GM23248 (cell line): ENCODE measurements at regions not wholly inside any gene's neighbourhood (a gene's known extent, or its start where the extent isn't known, plus 50 kb on each side); places are given as distances from the start of the nearest gene placed in this dataset.

Experiments used
- DNase-seq: peaks from one replicate; pipeline ENCODE4 v3.0.0-alpha.2; 2015
- H2AFZ ChIP-seq: fragments of 200-600 bp; sonication (generic); 2 replicates; pipeline ENCODE4 v1.6.1; 2016; ENCODE audit warnings: antibody characterized with exemption
- H3F3A ChIP-seq: fragments of 200-600 bp; sonication (generic); 2 replicates; pipeline ENCODE4 v1.6.1; 2016; ENCODE audit warnings: mild to moderate bottlenecking, antibody characterized with exemption, mixed run types; ENCODE audit not compliant: insufficient read depth
- H3K27ac ChIP-seq: fragments of 200-600 bp; sonication (generic); 2 replicates; pipeline ENCODE4 v1.5.1; 2016; ENCODE audit warnings: mild to moderate bottlenecking
- H3K27me3 ChIP-seq: fragments of 200-600 bp; sonication (generic); replicated peaks from 2 replicates; pipeline ENCODE4 v1.6.1; 2016; ENCODE audit warnings: mild to moderate bottlenecking; ENCODE audit not compliant: insufficient read depth
- H3K36me3 ChIP-seq: fragments of 200-600 bp; sonication (generic); 2 replicates; pipeline ENCODE4 v1.6.1; 2016; ENCODE audit warnings: low read depth, mild to moderate bottlenecking
- H3K4me1 ChIP-seq: fragments of 200-600 bp; sonication (generic); 2 replicates; pipeline ENCODE4 v1.6.1; 2016; ENCODE audit warnings: mild to moderate bottlenecking; ENCODE audit not compliant: insufficient read depth
- H3K4me2 ChIP-seq: fragments of 200-600 bp; sonication (generic); one replicate; pipeline ENCODE4 v1.6.1; 2016; ENCODE audit warnings: mild to moderate bottlenecking; ENCODE audit not compliant: unreplicated experiment
- H3K4me3 ChIP-seq: fragments of 200-600 bp; sonication (generic); 2 replicates; pipeline ENCODE4 v1.5.1; 2016; ENCODE audit warnings: mild to moderate bottlenecking
- H3K79me2 ChIP-seq: fragments of 200-600 bp; sonication (generic); 2 replicates; pipeline ENCODE4 v1.6.1; 2016; ENCODE audit warnings: mild to moderate bottlenecking; ENCODE audit not compliant: insufficient read depth
- H3K9ac ChIP-seq: fragments of 200-600 bp; sonication (generic); 2 replicates; pipeline ENCODE4 v1.6.1; 2016; ENCODE audit warnings: mild to moderate bottlenecking
- H3K9me2 ChIP-seq: fragments of 200-600 bp; sonication (generic); 2 replicates; pipeline ENCODE4 v1.6.1; 2016; ENCODE audit warnings: mixed run types, mild to moderate bottlenecking, moderate library complexity; ENCODE audit not compliant: insufficient read depth
- H3K9me3 ChIP-seq: fragments of 200-600 bp; sonication (generic); one replicate; pipeline ENCODE4 v1.6.1; 2017; ENCODE audit warnings: low read depth
- H4K20me1 ChIP-seq: fragments of 200-600 bp; sonication (generic); 2 replicates; pipeline ENCODE4 v1.6.0; 2016; ENCODE audit not compliant: insufficient read depth
- EZH2 ChIP-seq: fragments of 200-600 bp; sonication (generic); IDR thresholded peaks from 2 replicates; pipeline ENCODE4 v1.6.1; 2018; ENCODE audit warnings: antibody characterized with exemption, mild to moderate bottlenecking; ENCODE audit not compliant: insufficient read depth, poor library complexity, severe bottlenecking
- EZH2phosphoT487 ChIP-seq: fragments of 200-600 bp; sonication (generic); IDR thresholded peaks from 2 replicates; pipeline ENCODE4 v1.6.1; 2018; ENCODE audit warnings: antibody characterized with exemption, moderate library complexity, mild to moderate bottlenecking, low read depth; ENCODE audit not compliant: insufficient read depth
- WGBS, 2 experiments: methylation state at CpG; one replicate each; pipeline ENCODE4 v1.1.6; 2015 to 2017; ENCODE audit warnings: low lambda C conversion rate in 2 of 2, low coverage in 1 of 2; ENCODE audit errors: missing lambda C conversion rate in 2 of 2; 5-methylcytosine and 5-hydroxymethylcytosine counted together
- in situ Hi-C: fragments of 300-500 bp; cut with MboI; formaldehyde crosslinking; loops from 2 replicates; pipeline ENCODE4 v1.15.0; 2020

DNA sequence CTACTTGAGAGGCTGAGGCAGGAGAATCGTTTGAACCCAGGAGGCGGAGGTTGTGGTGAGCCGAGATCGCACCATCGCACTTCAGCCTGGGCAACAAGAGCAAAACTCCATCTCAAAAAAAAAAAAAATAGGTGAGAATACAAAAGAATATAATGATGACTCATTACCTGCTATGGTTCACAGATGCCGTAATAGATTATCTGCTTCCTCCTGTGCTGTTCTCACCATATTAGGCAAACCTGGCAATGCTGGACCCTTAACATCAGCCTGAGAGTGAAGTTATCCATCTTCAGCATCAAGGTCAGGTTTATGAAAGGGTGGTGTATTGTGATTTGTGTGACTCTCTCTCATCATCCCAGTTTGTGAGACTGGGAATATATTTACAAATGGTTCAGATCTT lies 271.3 kb upstream of the CPHXL start:
- in situ Hi-C loops, result no loop called here
- no peaks in the 10 kb centered on the region for H3K9me3 ChIP-seq
- no peaks in the 10 kb centered on the region for H3K4me1 ChIP-seq
- no peak overlapping the region for H3K9ac ChIP-seq
- no peaks in the 10 kb centered on the region for H4K20me1 ChIP-seq
- H3F3A ChIP-seq, result no peaks in the 10 kb centered on the region
- H3K79me2 ChIP-seq, result no peaks in the 10 kb centered on the region
- WGBS, 2 experiments, result 57 to 58% methylated on average over 5 to 6 of the region's 6 CpGs
- DNase-seq, result no peak
- no peak overlapping the region for H3K27ac ChIP-seq
- H3K9me2 ChIP-seq, result no peaks in the 10 kb centered on the region
- TF ChIP-seq EZH2phosphoT487 (no peak), EZH2 (no peak)
- H3K4me3 ChIP-seq, result no peak overlapping the region
- no peak overlapping the region for H2AFZ ChIP-seq
- no peak overlapping the region for H3K4me2 ChIP-seq
- H3K36me3 ChIP-seq, result no peaks in the 10 kb centered on the region
- no peaks in the 10 kb centered on the region for H3K27me3 ChIP-seq

DNA sequence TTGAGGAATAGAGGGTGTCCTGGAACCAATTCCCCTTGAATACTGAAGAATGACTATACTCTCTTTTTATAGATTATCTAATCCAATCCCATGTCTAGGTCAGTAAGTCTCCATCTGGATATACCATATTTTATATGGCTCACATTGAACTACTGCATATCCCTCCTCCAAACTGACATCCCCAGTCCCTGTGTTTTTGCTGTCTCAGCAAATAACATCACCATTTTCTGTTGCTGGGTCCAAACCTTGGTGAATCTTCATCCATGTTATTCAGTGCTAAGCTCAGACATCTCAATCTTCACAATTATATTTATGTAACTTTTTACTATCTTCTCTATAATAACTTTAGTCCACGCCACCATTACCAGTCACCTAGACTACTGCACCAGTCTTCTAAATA lies 269.6 kb upstream of the CNTNAP4 start:
- Histone ChIP-seq H3K9ac (no peak overlapping the region), H3K9me3 (no peaks in the 10 kb centered on the region), H3K4me2 (no peak overlapping the region), H3K4me1 (no peaks in the 10 kb centered on the region), H2AFZ (no peak overlapping the region), H3K9me2 (no peaks in the 10 kb centered on the region), H3K79me2 (no peaks in the 10 kb centered on the region), H3K36me3 (no peaks in the 10 kb centered on the region), H4K20me1 (no peaks in the 10 kb centered on the region), H3F3A (no peaks in the 10 kb centered on the region), H3K27ac (no peak overlapping the region), H3K4me3 (no peak overlapping the region), H3K27me3 (no peaks in the 10 kb centered on the region)
- in situ Hi-C loops, result no loop called here
- TF ChIP-seq EZH2phosphoT487 (no peak), EZH2 (no peak)
- 6 to 24% methylated on average over 1 of the region's 1 CpG for WGBS, 2 experiments
- DNase-seq, result no peak

GRCh38 chr16:76023835-76024234 lies 253.4 kb upstream of the CNTNAP4 start:
- Histone ChIP-seq H3K9me2 (no peaks in the 10 kb centered on the region), H2AFZ (no peak overlapping the region), H3K9ac (no peak overlapping the region), H3K4me3 (no peak overlapping the region), H3K4me2 (no peak overlapping the region), H4K20me1 (no peaks in the 10 kb centered on the region), H3K4me1 (no peaks in the 10 kb centered on the region), H3K27me3 (no peaks in the 10 kb centered on the region), H3K79me2 (no peaks in the 10 kb centered on the region), H3K27ac (no peak overlapping the region), H3K9me3 (no peaks in the 10 kb centered on the region), H3F3A (no peaks in the 10 kb centered on the region), H3K36me3 (no peaks in the 10 kb centered on the region)
- TF ChIP-seq EZH2phosphoT487 (no peak), EZH2 (no peak)
- 14% methylated on average over 2 of the region's 2 CpGs for WGBS, 2 experiments
- no peak for DNase-seq
- in situ Hi-C loops, result no loop called here

DNA sequence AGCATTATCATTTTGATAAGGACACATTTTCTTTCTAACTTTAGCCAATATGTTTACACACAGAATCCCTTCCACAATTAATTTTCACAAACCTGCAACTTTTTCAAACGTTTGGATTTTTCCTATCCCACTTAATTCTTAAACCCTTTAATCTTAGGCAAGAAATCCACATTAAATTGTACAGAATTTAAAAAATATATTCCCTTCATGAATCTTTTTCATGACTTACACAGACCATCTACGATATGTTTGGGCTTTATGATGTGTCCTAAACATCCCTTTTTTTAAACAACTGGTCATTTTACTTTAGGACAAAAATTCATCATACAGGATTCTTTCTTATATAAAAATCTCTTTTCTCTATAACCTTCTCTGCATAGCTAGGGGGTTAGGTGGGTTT lies 241.5 kb upstream of the CNTNAP4 start:
- Histone ChIP-seq H3K36me3 (no peaks in the 10 kb centered on the region), H3K9me2 (no peaks in the 10 kb centered on the region), H3K9me3 (no peaks in the 10 kb centered on the region), H3K4me1 (no peaks in the 10 kb centered on the region), H3K27ac (no peak overlapping the region), H2AFZ (no peak overlapping the region), H4K20me1 (no peaks in the 10 kb centered on the region), H3K27me3 (no peaks in the 10 kb centered on the region), H3K9ac (no peak overlapping the region), H3K79me2 (no peaks in the 10 kb centered on the region), H3K4me2 (no peak overlapping the region), H3K4me3 (no peak overlapping the region), H3F3A (no peaks in the 10 kb centered on the region)
- no peak for DNase-seq
- TF ChIP-seq EZH2phosphoT487 (no peak), EZH2 (no peak)
- in situ Hi-C loops, result no loop called here
- 4 to 7% methylated on average over 2 of the region's 2 CpGs for WGBS, 2 experiments

GRCh38 chr16:76038097-76038496 lies 239.1 kb upstream of the CNTNAP4 start:
- in situ Hi-C loops, result no loop called here
- no peaks in the 10 kb centered on the region for H3K27me3 ChIP-seq
- H3K9me2 ChIP-seq, result no peaks in the 10 kb centered on the region
- no peak overlapping the region for H3K4me2 ChIP-seq
- H2AFZ ChIP-seq, result no peak overlapping the region
- no peaks in the 10 kb centered on the region for H3K36me3 ChIP-seq
- DNase-seq, result no peak
- H3K4me3 ChIP-seq, result no peak overlapping the region
- H3K27ac ChIP-seq, result no peak overlapping the region
- no peaks in the 10 kb centered on the region for H3F3A ChIP-seq
- WGBS, 2 experiments, result 9% methylated on average over 1 of the region's 1 CpG
- H3K4me1 ChIP-seq, result no peaks in the 10 kb centered on the region
- H3K9me3 ChIP-seq, result no peaks in the 10 kb centered on the region
- H3K79me2 ChIP-seq, result no peaks in the 10 kb centered on the region
- H4K20me1 ChIP-seq, result no peaks in the 10 kb centered on the region
- no peak for TF ChIP-seq EZH2
- TF ChIP-seq EZH2phosphoT487, result no peak
- H3K9ac ChIP-seq, result no peak overlapping the region
